Panc1 (cell line): ENCODE measurements at regions not wholly inside any gene's neighbourhood (a gene's known extent, or its start where the extent isn't known, plus 50 kb on each side); places are given as distances from the start of the nearest gene placed in this dataset.
"Not testable (repeated sequence)": the region's sequence is repeated elsewhere in the genome, so short reads cannot be mapped to it uniquely, and the experiment has no call there.

Experiments used
- ATAC-seq: fragments of 200-7000 bp; cut with Tn5 transposase; 2 replicates; pipeline ENCODE4 v1.9.1; 2020; ENCODE audit warnings: mild to moderate bottlenecking, moderate library complexity
- BruUV-seq: library from RNA; stranded (reverse); fragments of 400-500 nt; replicated peaks from 2 replicates; lab custom pipeline; 2021; lab: Mats Ljungman, UMichigan
- CTCF ChIA-PET: fragments of 300-600 bp; sonication (Branson Sonifier 250); formaldehyde crosslinking; loops from one replicate; lab custom pipeline; 2022; ENCODE audit warnings: antibody characterized with exemption; lab: Charles Lee
- POLR2A ChIA-PET: fragments of 300-600 bp; sonication (Branson Sonifier 250); formaldehyde crosslinking; loops from one replicate; lab custom pipeline; 2022; ENCODE audit warnings: antibody characterized with exemption; lab: Charles Lee
- DNase-seq: peaks from one replicate; pipeline ENCODE4 v3.0.0-alpha.2; 2010; ENCODE audit warnings: low read depth, low spot score
- H3K27ac ChIP-seq: 2 replicates; pipeline ENCODE4 v1.5.1; 2011; ENCODE audit warnings: mild to moderate bottlenecking, low read length, inconsistent platforms
- H3K27me3 ChIP-seq: fragments of 200-500 bp; sonication (Bioruptor generic); 2 replicates; pipeline ENCODE4 v1.6.0; 2014; ENCODE audit warnings: low read length, inconsistent platforms; ENCODE audit not compliant: control insufficient read depth, insufficient read depth
- H3K36me3 ChIP-seq: fragments of 200-500 bp; sonication (Bioruptor generic); 2 replicates; pipeline ENCODE4 v1.5.1; 2014; ENCODE audit warnings: inconsistent platforms, mild to moderate bottlenecking, low read length, moderate library complexity; ENCODE audit not compliant: control insufficient read depth, insufficient read depth
- H3K4me1 ChIP-seq: 2 replicates; pipeline ENCODE4 v1.5.1; 2011; ENCODE audit warnings: inconsistent platforms, mild to moderate bottlenecking, low read length, moderate library complexity; ENCODE audit not compliant: control insufficient read depth, insufficient read depth
- H3K4me3 ChIP-seq, 2 experiments: 2 replicates each; pipeline ENCODE4 v1.5.1; 2011 to 2012; ENCODE audit warnings: low read depth in 2 of 2, low read length in 2 of 2, mild to moderate bottlenecking in 2 of 2, inconsistent platforms in 1 of 2, moderate library complexity in 1 of 2
- H3K9me3 ChIP-seq: fragments of 200-500 bp; sonication (Bioruptor generic); 2 replicates; pipeline ENCODE4 v1.5.1; 2014; ENCODE audit warnings: low read depth, mild to moderate bottlenecking, inconsistent platforms, low read length, moderate library complexity; ENCODE audit not compliant: control insufficient read depth, insufficient read depth
- CTCF ChIP-seq: fragments of 450-650 bp; IDR thresholded peaks from 2 replicates; pipeline ENCODE4 v1.5.1; 2017; ENCODE audit warnings: mild to moderate bottlenecking
- POLR2AphosphoS5 ChIP-seq: IDR thresholded peaks from 2 replicates; pipeline ENCODE4 v1.6.1; 2012; ENCODE audit warnings: mild to moderate bottlenecking, low read depth, low read length, moderate library complexity
- REST ChIP-seq, 2 experiments: IDR thresholded peaks; 2 replicates each; pipeline ENCODE4 v1.6.1; 2011 to 2012; ENCODE audit warnings: low read depth in 2 of 2, control low read depth in 1 of 2, low read length in 1 of 2, mild to moderate bottlenecking in 1 of 2, moderate library complexity in 1 of 2; ENCODE audit not compliant: insufficient read depth in 1 of 2
- SIN3A ChIP-seq: IDR thresholded peaks from 2 replicates; pipeline ENCODE4 v1.6.1; 2012; ENCODE audit warnings: low read depth, mild to moderate bottlenecking, low read length, moderate library complexity, borderline replicate concordance; ENCODE audit not compliant: insufficient read depth
- TCF7L2 ChIP-seq: IDR thresholded peaks from 2 replicates; pipeline ENCODE4 v1.6.1; 2011; ENCODE audit warnings: mild to moderate bottlenecking, low read depth, low read length, inconsistent platforms
- in situ Hi-C: cut with HindIII; loops from 2 replicates; pipeline ENCODE4 v1.10.0; 2016; ENCODE audit warnings: low sequenced_read_pairs, low pct_unique_long_range_greater_than_20kb
- intact Hi-C: fragments of 100-400 bp; cut with micrococcal nuclease; formaldehyde crosslinking; loops from one replicate; pipeline ENCODE4 v1.10.0; 2022; ENCODE audit not compliant: unreplicated experiment

GRCh38 chr1:166679369-166679768 is 159.9 kb upstream of the POGK start:
- DNase-seq (no peak), ATAC-seq (no peak)
- Histone ChIP-seq H3K36me3 (no peaks in the 10 kb centered on the region), H3K27ac (no peak overlapping the region), H3K4me1 (no peaks in the 10 kb centered on the region), H3K9me3 (no peaks in the 10 kb centered on the region), H3K27me3 (no peaks in the 10 kb centered on the region), H3K4me3 (no peak overlapping the region)
- intact Hi-C loops = no loop called here
- no TSS peak for BruUV-seq
- POLR2A ChIA-PET = no interaction called here
- in situ Hi-C loops = no loop called here
- TF ChIP-seq REST (IDR thresholded peaks at IDR 0.05; ENCODE audit: insufficient read depth in 1 of 2, low read depth in 2 of 2, low read length in 1 of 2) (no peak), SIN3A (no peak), TCF7L2 (no peak), CTCF (no peak), POLR2AphosphoS5 (no peak)
- CTCF ChIA-PET = no interaction called here

DNA sequence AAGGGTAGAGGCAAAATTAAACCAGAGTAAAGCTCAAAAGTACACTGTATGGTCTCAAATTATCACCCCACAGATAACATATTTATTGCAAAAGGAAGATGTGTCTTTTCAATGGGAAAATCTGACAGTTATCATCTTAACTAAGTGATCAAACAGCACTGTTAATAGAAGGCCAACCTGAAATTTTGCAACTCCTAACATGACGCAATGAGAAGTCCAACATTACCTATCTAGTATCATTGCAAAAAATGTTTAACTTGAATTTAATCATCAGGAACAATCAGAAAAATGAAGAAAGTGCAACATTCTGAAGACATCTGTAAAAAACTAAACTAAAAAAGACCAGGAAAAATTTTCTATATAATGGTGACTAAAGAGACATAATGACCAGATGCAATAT is 156.7 kb upstream of the POGK start:
- ATAC-seq (no peak), DNase-seq (no peak)
- Histone ChIP-seq H3K36me3 (no peaks in the 10 kb centered on the region), H3K27me3 (no peaks in the 10 kb centered on the region), H3K27ac (no peak overlapping the region), H3K9me3 (no peaks in the 10 kb centered on the region), H3K4me3 (no peak overlapping the region), H3K4me1 (no peaks in the 10 kb centered on the region)
- intact Hi-C loops = no loop called here
- TF ChIP-seq TCF7L2 (no peak), REST (IDR thresholded peaks at IDR 0.05; ENCODE audit: insufficient read depth in 1 of 2, low read depth in 2 of 2, low read length in 1 of 2) (no peak), SIN3A (no peak), CTCF (no peak), POLR2AphosphoS5 (no peak)
- in situ Hi-C loops = no loop called here
- no TSS peak for BruUV-seq
- ChIA-PET POLR2A (no interaction called here), CTCF (no interaction called here)

GRCh38 chr1:166684669-166685068 is 154.6 kb upstream of the POGK start:
- H3K9me3 ChIP-seq, intact Hi-C loops, H3K4me1 ChIP-seq, CTCF ChIA-PET, H3K4me3 ChIP-seq, H3K27me3 ChIP-seq, in situ Hi-C loops, DNase-seq, ATAC-seq, H3K36me3 ChIP-seq, POLR2A ChIA-PET, BruUV-seq, H3K27ac ChIP-seq: not testable (repeated sequence)
